ENCODE measurements at regions not wholly inside any gene's neighbourhood (a gene's known extent, or its start where the extent isn't known, plus 50 kb on each side); places are given as distances from the start of the nearest gene placed in this dataset.

GRCh38 chr9:118303216-118303615, 599.0 kb downstream of the TLR4 start:
- no peak for DNase-seq (ENCODE audit: low read depth in 3 of 3)

DNA sequence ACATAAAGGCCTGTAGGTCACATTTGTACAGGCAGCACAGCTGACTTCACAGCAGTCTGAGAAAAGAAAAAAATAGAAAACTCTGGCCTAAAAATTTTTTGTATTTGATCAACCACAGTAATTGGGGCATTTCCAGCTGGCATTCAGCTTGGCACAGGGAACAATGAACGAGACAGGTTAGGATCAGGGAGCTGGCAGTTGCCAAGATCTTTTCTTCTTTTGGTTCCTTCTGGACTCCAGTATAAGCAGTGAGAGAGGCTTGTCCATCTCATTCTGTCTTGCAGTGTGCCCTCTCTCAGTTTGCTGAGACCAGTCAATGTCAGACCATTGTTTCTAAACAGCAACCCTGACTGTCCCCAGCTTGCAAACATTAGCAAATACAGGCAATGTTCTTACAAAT, 601.1 kb downstream of the TLR4 start:
- no peak for DNase-seq (ENCODE audit: low read depth in 3 of 3)

GRCh38 chr9:118306801-118307200, 602.6 kb downstream of the TLR4 start:
- no peak for DNase-seq (ENCODE audit: low read depth in 3 of 3)

- DNase-seq (ENCODE audit: low read depth in 3 of 3) = no peak
Measured at GRCh38 chr9:118313965-118314364, 609.8 kb downstream of the TLR4 start.

DNA sequence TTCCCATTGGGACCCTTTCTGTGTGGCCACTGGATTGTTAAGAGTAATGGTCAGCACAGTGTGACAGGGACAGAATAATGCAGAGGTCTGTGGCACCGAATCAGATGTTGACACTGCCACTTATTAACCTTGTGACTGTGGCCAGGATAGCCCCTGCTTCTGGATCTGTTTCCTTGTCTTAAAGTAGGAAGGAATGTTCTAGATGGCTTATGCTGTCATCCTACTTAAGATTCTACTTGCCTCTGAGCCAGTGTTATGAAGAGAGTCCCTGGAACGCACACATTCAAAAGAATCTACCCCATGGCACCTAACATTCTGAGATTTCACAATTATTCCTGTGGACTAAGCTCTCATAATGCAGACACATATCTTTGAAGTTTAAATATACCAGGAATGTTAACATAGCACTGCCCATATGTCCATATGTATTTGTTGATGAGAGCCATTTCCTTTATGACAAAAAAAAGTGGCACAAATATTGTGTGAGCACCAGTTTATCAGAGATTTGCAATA, 612.7 kb downstream of the TLR4 start:
- no peak for DNase-seq (ENCODE audit: low read depth in 3 of 3)

DNA sequence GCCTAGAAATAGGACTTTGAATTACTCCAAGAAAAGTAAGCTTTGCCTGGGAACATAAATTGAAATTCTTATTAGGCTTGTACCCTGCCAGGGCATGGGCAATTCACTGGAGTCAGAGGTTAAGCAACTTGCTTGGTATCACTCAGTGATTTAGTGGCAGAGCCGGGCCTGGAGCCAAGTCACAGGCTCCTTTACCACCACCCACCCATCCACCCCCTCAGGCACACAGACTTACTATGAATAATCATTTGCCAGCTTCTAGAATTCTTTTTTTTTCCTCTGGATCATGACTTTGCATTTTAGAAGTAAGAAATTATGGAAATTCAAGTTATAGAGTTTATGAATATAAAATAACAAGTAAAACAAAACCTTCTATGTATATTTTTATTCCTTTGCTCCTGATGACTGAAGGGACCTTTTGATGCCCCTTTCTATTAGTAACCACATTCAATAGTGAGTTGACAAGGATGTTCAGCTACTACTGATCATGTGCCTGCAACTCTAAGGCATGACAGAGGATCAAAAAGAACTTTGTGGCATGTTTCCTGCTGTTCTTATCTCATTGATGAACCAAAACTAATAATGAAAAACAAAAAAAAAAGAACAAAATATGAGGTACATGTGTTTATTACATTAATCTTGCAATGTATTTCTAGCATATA, 614.7 kb downstream of the TLR4 start:
- DNase-seq (ENCODE audit: low read depth in 3 of 3) = no peak

DNA sequence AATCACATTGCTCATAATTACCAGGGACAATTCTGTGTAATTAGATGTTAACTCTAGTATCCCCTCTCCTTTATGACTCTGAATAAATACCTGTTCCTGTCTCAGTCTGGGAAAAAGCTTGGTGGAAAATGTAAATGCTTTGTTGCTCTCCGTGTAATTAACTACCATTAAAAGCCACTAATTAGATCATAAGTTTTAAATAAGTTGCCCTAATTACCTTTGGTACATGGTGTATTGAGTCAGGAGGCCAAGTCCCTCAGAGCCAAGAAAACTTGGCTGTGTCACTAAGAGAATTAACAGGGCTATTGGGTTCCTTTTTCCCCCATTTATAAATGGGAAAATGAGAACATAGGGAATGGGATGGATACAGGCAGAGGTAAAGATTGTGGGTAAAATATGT, 617.6 kb downstream of the TLR4 start:
- DNase-seq (ENCODE audit: low read depth in 3 of 3) = no peak

DNA sequence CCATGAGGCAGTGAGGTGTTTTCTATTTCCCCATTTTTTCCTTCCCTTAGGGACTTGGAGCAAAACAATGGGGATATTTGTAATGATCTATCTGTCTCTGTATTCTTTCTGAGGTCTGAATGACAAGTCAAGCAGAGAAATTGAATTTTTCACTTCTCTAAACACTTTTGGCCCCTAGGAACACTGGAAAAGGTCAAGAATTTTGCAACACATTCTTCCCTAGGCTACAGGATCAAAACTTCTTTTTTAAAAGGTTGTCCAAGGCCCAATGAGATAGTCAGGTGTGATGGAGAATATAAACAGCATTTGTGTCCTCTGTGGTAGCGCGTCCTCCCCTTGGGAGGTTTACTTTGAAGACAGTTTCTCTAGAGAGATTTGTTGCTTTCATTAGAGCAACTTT, 620.5 kb downstream of the TLR4 start:
- no peak for DNase-seq (ENCODE audit: low read depth in 3 of 3)

- no peak for DNase-seq (ENCODE audit: low read depth in 3 of 3)
Measured at GRCh38 chr9:118325757-118326156, 621.6 kb downstream of the TLR4 start.

- DNase-seq (ENCODE audit: low read depth in 3 of 3) = no peak
Measured at GRCh38 chr9:118326326-118326725, 622.1 kb downstream of the TLR4 start.

GRCh38 chr9:118330191-118330986, 626.2 kb downstream of the TLR4 start:
- DNase-seq (ENCODE audit: low read depth in 3 of 3) = no peak

- DNase-seq (ENCODE audit: low read depth in 3 of 3) = no peak
Measured at GRCh38 chr9:118331622-118332045, 627.4 kb downstream of the TLR4 start.

- no peak for DNase-seq (ENCODE audit: low read depth in 3 of 3)
Measured at GRCh38 chr9:118336250-118336942, 632.2 kb downstream of the TLR4 start.

DNA sequence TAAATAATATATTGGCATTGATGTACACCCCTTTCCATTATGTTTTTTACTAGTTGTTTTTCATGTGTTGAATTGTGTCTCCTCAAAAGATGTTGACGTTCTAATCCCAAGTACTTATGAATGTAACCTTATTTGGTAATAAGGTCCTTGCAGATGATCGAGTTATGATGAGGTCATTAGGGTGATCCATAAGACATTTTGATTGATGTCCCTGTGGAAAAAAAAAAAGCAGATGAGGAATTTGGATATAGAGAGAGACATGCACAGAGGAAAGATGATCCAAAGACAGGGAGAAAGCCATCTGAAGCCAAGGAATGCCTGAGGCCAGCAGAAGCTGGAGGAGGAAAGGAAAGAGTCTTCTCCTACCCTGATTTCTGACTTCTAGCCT, 632.7 kb downstream of the TLR4 start:
- DNase-seq (ENCODE audit: low read depth in 3 of 3) = no peak

- DNase-seq (ENCODE audit: low read depth in 3 of 3) = no peak
Measured at GRCh38 chr9:118360036-118360435, 655.8 kb downstream of the TLR4 start.

- no peak for DNase-seq (ENCODE audit: low read depth in 3 of 3)
Measured at GRCh38 chr9:118362123-118362522, 657.9 kb downstream of the TLR4 start.

- no peak for DNase-seq (ENCODE audit: low read depth in 3 of 3)
Measured at GRCh38 chr9:118362596-118362995, 658.4 kb downstream of the TLR4 start.

DNA sequence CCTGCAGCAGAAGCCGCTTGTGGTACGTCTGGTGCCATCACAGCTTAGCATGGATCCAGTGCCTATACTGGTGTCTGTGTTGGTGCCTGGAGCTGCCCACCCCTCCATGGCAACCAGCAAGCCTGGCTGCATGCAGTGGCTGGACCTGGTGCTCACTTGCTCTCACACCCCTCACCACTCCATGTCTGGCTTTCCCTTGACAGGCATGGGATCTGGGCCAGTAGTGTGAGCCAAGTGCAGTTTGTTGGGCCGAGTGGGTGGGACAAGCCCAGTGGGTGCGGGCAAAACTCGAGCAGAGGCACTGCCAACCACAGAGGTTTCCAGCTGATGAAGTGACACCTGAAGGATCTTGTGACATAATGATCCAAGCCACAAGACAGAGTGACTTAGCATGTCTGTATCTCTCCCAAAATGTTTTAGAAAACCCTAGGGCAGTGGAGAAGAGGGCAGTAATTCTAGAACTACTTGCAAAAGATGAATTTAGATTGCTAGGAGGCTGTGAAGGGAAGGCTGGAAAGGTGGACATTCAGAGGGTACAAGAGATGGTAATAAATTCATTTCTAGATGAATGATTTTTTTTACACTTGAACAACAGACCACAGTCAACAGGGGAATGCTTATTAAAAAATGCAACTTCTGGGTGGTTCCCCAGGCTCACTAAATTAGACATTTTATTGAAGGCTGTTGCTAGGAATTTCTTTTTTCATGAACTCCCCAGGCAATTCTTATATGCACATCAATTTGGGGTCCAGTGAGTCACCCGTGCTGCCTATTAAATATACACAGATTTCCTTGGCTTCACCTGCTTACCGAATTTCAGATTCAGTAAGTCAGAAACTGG, 660.3 kb downstream of the TLR4 start:
- DNase-seq (ENCODE audit: low read depth in 3 of 3) = no peak

DNA sequence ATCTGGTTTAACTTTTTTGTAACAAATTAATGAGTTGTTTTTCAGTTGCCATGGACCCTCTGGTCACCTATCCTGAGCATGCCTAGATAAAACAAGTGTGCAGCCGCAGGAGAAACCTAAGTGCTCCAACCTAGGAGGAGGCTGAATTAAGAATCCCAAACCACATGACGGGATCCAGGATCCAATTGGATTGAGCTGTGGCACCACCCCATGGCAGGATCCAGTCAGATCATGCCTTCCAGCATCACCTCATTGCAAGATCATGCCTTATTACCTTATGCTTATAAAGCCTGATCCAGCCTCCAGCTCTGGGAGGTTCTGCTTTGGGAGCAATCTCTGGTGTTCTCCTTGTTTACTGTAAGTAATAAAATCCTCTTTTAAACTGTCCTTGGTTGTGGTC, 662.0 kb downstream of the TLR4 start:
- no peak for DNase-seq (ENCODE audit: low read depth in 3 of 3)

- no peak for DNase-seq (ENCODE audit: low read depth in 3 of 3)
Measured at GRCh38 chr9:118367383-118367782, 663.2 kb downstream of the TLR4 start.

GRCh38 chr9:118384531-118385100, 680.4 kb downstream of the TLR4 start:
- no peak for DNase-seq (ENCODE audit: low read depth in 3 of 3)
